Left lung (tissue), 4 donors: ENCODE measurements at regions not wholly inside any gene's neighbourhood (a gene's known extent, or its start where the extent isn't known, plus 50 kb on each side); places are given as distances from the start of the nearest gene placed in this dataset.

Source experiments
- ATAC-seq: fragments of 200-7000 bp; cut with Tn5 transposase; one replicate; pipeline ENCODE4 v1.9.1; 2020; ENCODE audit warnings: moderate library complexity
- DNase-seq, 4 donors: peaks; one replicate each; pipeline ENCODE4 v3.0.0-alpha.2; 2013 to 2020
- H3K27ac ChIP-seq, 2 donors: fragments of 200-600 bp; sonication (generic) in 1 of 2; one replicate each; pipeline versions ENCODE4 v1.5.0 to v1.8.0; 2020 to 2021
- H3K27me3 ChIP-seq, 2 donors: fragments of 200-600 bp; sonication (generic) in 1 of 2; one replicate each; pipeline versions ENCODE4 v1.5.0 to v1.8.0; 2020 to 2021
- H3K36me3 ChIP-seq, 2 donors: fragments of 200-600 bp; sonication (generic) in 1 of 2; one replicate each; pipeline versions ENCODE4 v1.5.0 to v1.8.0; 2020 to 2021
- H3K4me1 ChIP-seq, 2 donors: fragments of 200-600 bp; one replicate each; pipeline ENCODE4 v1.8.0; 2021
- H3K4me3 ChIP-seq, 2 donors: fragments of 200-600 bp; sonication (generic) in 1 of 2; one replicate each; pipeline versions ENCODE4 v1.5.0 to v1.8.0; 2020 to 2021; ENCODE audit warnings: mild to moderate bottlenecking in 1 of 2
- H3K9me3 ChIP-seq, 2 donors: fragments of 200-600 bp; sonication (generic) in 1 of 2; one replicate each; pipeline versions ENCODE4 v1.5.0 to v1.8.0; 2020 to 2021
- intact Hi-C, 2 donors: fragments of 100-400 bp; cut with DNase I; formaldehyde crosslinking; loops; one replicate each; pipeline versions ENCODE4 v1.11.2 to v1.14.2; 2022
- TF ChIP-seq, protein P1 (sequence below), 2 donors: fragments of 200-600 bp; sonication (generic) in 1 of 2; IDR thresholded peaks; one replicate each; pipeline versions ENCODE4 v1.5.0 to v1.8.0; 2021; ENCODE audit warnings: antibody characterized with exemption in 2 of 2
- donor health status: DM: no; HTN: yes; CAD: no.
- donor health status: DM: no; HTN: no; CAD: no.

DNA sequence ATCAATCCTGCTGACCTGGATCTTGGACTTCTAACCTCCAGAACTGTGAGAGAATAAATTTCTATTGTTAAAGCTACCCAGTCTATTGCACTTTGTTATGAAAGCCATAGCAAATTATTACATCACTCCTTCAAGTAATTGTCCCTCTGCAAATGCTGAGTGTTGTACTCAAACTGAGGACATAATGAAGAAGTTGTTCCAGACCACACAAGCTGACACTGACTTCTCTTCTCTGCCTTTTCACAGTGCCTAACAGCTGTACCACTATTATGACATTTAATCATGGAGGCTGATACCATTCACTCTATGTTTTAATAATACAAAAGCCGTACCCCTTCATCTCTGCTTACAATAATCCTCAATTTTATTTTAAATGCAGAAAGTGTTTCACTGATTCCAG is 424.1 kb upstream of the PIK3C3 start:
- intact Hi-C loops: no loop called here
- no peaks in the 10 kb centered on the region for H3K36me3 ChIP-seq
- H3K4me1 ChIP-seq: no peaks in the 10 kb centered on the region
- TF ChIP-seq, protein P1, sequence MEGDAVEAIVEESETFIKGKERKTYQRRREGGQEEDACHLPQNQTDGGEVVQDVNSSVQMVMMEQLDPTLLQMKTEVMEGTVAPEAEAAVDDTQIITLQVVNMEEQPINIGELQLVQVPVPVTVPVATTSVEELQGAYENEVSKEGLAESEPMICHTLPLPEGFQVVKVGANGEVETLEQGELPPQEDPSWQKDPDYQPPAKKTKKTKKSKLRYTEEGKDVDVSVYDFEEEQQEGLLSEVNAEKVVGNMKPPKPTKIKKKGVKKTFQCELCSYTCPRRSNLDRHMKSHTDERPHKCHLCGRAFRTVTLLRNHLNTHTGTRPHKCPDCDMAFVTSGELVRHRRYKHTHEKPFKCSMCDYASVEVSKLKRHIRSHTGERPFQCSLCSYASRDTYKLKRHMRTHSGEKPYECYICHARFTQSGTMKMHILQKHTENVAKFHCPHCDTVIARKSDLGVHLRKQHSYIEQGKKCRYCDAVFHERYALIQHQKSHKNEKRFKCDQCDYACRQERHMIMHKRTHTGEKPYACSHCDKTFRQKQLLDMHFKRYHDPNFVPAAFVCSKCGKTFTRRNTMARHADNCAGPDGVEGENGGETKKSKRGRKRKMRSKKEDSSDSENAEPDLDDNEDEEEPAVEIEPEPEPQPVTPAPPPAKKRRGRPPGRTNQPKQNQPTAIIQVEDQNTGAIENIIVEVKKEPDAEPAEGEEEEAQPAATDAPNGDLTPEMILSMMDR (IDR thresholded peaks at IDR 0.05): no peak
- no peaks in the 10 kb centered on the region for H3K27me3 ChIP-seq
- no peaks in the 10 kb centered on the region for H3K9me3 ChIP-seq
- DNase-seq (peak in 2 of 4 donors; percentile 27 to 51), ATAC-seq (no peak)
- no peak overlapping the region for H3K4me3 ChIP-seq
- no peak overlapping the region for H3K27ac ChIP-seq

DNA sequence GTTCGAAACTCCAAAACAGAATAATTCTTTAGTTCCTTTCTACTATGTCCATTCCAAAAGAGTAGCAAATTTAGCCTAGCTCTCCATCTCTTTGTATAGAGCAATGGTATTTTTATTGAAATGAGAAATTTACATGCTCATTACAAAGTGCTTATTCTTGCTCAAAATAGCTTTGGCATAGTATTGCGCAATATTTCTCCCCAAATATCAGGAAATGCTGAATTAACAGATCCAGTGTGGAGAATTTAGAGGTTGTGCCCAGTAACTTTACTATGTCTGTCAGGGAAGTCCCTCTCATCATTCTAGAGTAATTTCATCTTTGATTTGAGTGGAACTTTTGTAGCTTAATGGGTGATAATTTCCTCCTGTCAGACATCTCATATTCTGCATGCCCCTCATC is 425.9 kb upstream of the PIK3C3 start:
- H3K27ac ChIP-seq: no peak overlapping the region
- no peak overlapping the region for H3K4me3 ChIP-seq
- no peaks in the 10 kb centered on the region for H3K27me3 ChIP-seq
- H3K9me3 ChIP-seq: no peaks in the 10 kb centered on the region
- no peaks in the 10 kb centered on the region for H3K4me1 ChIP-seq
- TF ChIP-seq, protein P1 (IDR thresholded peaks at IDR 0.05): no peak
- H3K36me3 ChIP-seq: no peaks in the 10 kb centered on the region
- intact Hi-C loops: no loop called here
- no peak for DNase-seq
- ATAC-seq: no peak

DNA sequence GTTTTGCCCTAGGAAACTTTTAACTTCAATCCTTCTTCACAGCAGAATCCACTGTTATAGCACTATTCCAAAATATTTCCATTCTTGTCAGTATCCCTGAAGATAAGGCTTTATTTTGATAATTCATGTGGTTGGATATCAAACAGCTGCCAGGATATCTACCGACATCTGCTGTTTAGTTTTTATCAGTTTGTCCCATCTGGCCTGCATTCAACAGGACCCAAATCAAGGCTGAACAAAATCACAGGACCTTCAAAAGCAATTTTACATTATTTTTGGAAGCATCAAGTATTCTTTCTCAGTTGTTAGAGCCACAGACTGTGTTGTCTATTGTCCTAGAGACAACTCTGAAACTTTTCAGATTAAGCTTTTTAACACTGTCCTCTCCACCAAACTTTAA is 429.0 kb upstream of the PIK3C3 start:
- DNase-seq (no peak), ATAC-seq (no peak)
- no peak overlapping the region for H3K27ac ChIP-seq
- no peaks in the 10 kb centered on the region for H3K27me3 ChIP-seq
- TF ChIP-seq, protein P1 (IDR thresholded peaks at IDR 0.05): no peak
- H3K4me3 ChIP-seq: no peak overlapping the region
- no peaks in the 10 kb centered on the region for H3K4me1 ChIP-seq
- intact Hi-C loops: no loop called here
- H3K9me3 ChIP-seq: no peaks in the 10 kb centered on the region
- no peaks in the 10 kb centered on the region for H3K36me3 ChIP-seq

DNA sequence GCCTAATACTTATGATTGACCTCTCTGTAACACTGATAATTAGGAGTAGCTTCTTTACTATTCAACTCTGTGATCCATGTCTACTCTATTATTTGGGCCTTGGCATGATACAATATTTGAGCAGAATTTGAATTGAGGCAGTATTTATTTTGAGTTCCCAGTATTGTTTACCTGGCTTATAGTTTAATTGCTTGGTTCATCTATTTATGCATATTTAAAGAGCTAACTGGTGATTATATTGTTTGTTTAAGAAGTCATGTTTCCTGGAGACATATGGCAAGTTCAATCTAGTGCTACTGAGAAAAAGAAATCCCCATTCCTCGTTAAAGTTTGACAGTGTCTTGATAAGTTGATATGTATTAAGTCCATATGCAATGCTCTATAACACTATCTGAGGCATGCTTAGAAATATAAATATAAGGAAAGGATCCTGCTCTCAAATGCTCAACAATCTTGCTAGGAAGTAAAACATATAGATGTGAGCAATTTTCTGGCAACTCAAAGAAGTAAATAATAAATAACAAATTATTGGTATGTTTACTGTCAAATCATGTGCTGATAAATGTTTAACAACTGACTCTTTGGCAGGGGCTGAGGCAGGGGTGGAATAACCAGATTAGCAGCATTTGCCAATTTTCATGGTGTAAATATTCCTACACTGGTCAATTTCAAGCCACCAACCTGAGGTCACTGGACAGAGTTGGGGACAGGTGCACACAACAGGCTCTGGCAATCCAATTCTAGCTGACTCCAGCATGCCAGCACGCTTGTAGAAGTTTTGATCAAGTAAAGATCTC is 430.2 kb upstream of the PIK3C3 start:
- intact Hi-C loops: no loop called here
- ATAC-seq (no peak), DNase-seq (no peak)
- H3K4me1 ChIP-seq: no peaks in the 10 kb centered on the region
- H3K9me3 ChIP-seq: no peaks in the 10 kb centered on the region
- H3K4me3 ChIP-seq: no peak overlapping the region
- no peak overlapping the region for H3K27ac ChIP-seq
- H3K27me3 ChIP-seq: no peaks in the 10 kb centered on the region
- TF ChIP-seq, protein P1 (IDR thresholded peaks at IDR 0.05): no peak
- no peaks in the 10 kb centered on the region for H3K36me3 ChIP-seq

DNA sequence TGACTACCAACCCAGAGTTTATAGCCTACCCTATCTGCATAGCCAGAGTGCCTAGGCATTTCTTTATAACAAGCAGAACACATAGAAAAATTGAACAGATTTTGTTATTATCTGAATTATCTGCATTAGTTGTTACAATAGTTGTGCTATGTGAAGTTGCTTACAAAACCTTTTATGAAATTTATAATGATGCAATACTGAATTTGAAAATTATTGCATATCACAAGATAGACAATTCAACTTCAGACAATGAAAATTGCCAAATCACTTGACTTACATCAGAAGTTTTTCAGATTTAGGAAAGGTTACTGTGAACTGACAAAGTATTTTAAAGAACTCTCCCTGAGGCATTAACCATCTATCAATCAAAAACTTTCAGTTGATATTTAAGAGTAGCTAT is 437.9 kb upstream of the PIK3C3 start:
- H3K27me3 ChIP-seq: no peaks in the 10 kb centered on the region
- H3K27ac ChIP-seq: no peak overlapping the region
- H3K4me1 ChIP-seq: no peaks in the 10 kb centered on the region
- H3K9me3 ChIP-seq: no peaks in the 10 kb centered on the region
- DNase-seq: no peak
- TF ChIP-seq, protein P1 (IDR thresholded peaks at IDR 0.05): no peak
- intact Hi-C loops: no loop called here
- no peaks in the 10 kb centered on the region for H3K36me3 ChIP-seq
- ATAC-seq: no peak
- no peak overlapping the region for H3K4me3 ChIP-seq
